IMR-90 (cell line): ENCODE measurements at regions not wholly inside any gene's neighbourhood (a gene's known extent, or its start where the extent isn't known, plus 50 kb on each side); places are given as distances from the start of the nearest gene placed in this dataset.
A peak's percentile ranks its signal among the peaks of the same experiment; 100 is the strongest.

Experiments used
- ATAC-seq: fragments of 200-7000 bp; cut with Tn5 transposase; 2 replicates; pipeline ENCODE4 v1.9.1; 2020; ENCODE audit warnings: low read depth, mild to moderate bottlenecking, moderate library complexity
- BruUV-seq: library from RNA; stranded (reverse); fragments of 400-500 nt; replicated peaks from 2 replicates; lab custom pipeline; 2021; lab: Mats Ljungman, UMichigan
- CTCF ChIA-PET: fragments of 300-600 bp; formaldehyde crosslinking; extraction: SDS; loops from one replicate; lab custom pipeline; 2021; ENCODE audit warnings: antibody characterized with exemption; lab: Yijun Ruan, JAX
- POLR2A ChIA-PET: fragments of 300-600 bp; sonication (Branson Sonifier 250); formaldehyde crosslinking; loops from one replicate; lab custom pipeline; 2022; ENCODE audit warnings: antibody characterized with exemption; ENCODE audit not compliant: unreplicated experiment; lab: Charles Lee
- DNase-seq: peaks from one replicate; pipeline ENCODE4 v3.0.0; 2013
- H2AFZ ChIP-seq: replicated peaks from 2 replicates; pipeline ENCODE3; 2013; ENCODE audit warnings: low read length, mild to moderate bottlenecking; ENCODE audit not compliant: poor library complexity
- H2AK5ac ChIP-seq: 2 replicates; pipeline ENCODE4 v1.6.1; 2013; ENCODE audit warnings: low read depth, low read length, inconsistent platforms
- H2AK9ac ChIP-seq: replicated peaks from 2 replicates; pipeline ENCODE3; 2013; ENCODE audit warnings: mild to moderate bottlenecking, low read depth, low read length, moderate library complexity; ENCODE audit not compliant: poor library complexity
- H2BK120ac ChIP-seq: 2 replicates; pipeline ENCODE4 v1.6.1; 2013; ENCODE audit warnings: low read depth, low read length, inconsistent platforms
- H2BK15ac ChIP-seq: 3 replicates; pipeline ENCODE4 v1.6.1; 2013; ENCODE audit warnings: low read depth, low read length, inconsistent platforms
- H2BK20ac ChIP-seq: 2 replicates; pipeline ENCODE4 v1.6.1; 2013; ENCODE audit warnings: low read depth, mild to moderate bottlenecking, inconsistent platforms, low read length, moderate library complexity
- H2BK5ac ChIP-seq: 2 replicates; pipeline ENCODE4 v1.6.1; 2013; ENCODE audit warnings: mild to moderate bottlenecking, low read depth, low read length, inconsistent platforms; ENCODE audit not compliant: poor library complexity, severe bottlenecking
- H3K14ac ChIP-seq: replicated peaks from 2 replicates; pipeline ENCODE4 v1.6.1; 2013; ENCODE audit warnings: low read depth, low read length, inconsistent platforms
- H3K18ac ChIP-seq: 2 replicates; pipeline ENCODE4 v1.6.1; 2013; ENCODE audit warnings: low read depth, low read length, control low read depth
- H3K23ac ChIP-seq: 2 replicates; pipeline ENCODE4 v1.6.1; 2013; ENCODE audit warnings: low read depth, low read length, inconsistent platforms
- H3K27ac ChIP-seq: 2 replicates; pipeline ENCODE4 v1.5.1; 2013; ENCODE audit warnings: mild to moderate bottlenecking, control low read depth, low read length; ENCODE audit not compliant: insufficient read depth
- H3K27me3 ChIP-seq: 2 replicates; pipeline ENCODE4 v1.6.1; 2013; ENCODE audit warnings: low read length; ENCODE audit not compliant: control insufficient read depth, insufficient read depth
- H3K36me3 ChIP-seq: 2 replicates; pipeline ENCODE4 v1.6.1; 2013; ENCODE audit warnings: low read length, mixed read lengths; ENCODE audit not compliant: control insufficient read depth, insufficient read depth
- H3K4ac ChIP-seq: 2 replicates; pipeline ENCODE4 v1.6.1; 2013; ENCODE audit warnings: low read depth, low read length, inconsistent platforms
- H3K4me1 ChIP-seq: 2 replicates; pipeline ENCODE4 v1.6.1; 2013; ENCODE audit warnings: low read length, mixed read lengths; ENCODE audit not compliant: control insufficient read depth, insufficient read depth
- H3K4me2 ChIP-seq: 2 replicates; pipeline ENCODE4 v1.6.1; 2013; ENCODE audit warnings: low read depth, mild to moderate bottlenecking, control low read depth, low read length, moderate library complexity
- H3K4me3 ChIP-seq: 2 replicates; pipeline ENCODE4 v1.5.1; 2013; ENCODE audit warnings: low read depth, mild to moderate bottlenecking, control low read depth, low read length, moderate library complexity; ENCODE audit not compliant: insufficient read depth
- H3K56ac ChIP-seq: 2 replicates; pipeline ENCODE4 v1.6.1; 2013; ENCODE audit warnings: low read length, inconsistent platforms; ENCODE audit not compliant: insufficient read depth; ENCODE audit errors: extremely low read depth
- H3K79me1 ChIP-seq, 2 experiments: 2 replicates each; pipeline ENCODE4 v1.6.1; 2013; ENCODE audit warnings: low read length in 2 of 2, inconsistent platforms in 1 of 2, low read depth in 1 of 2
- H3K9ac ChIP-seq: 2 replicates; pipeline ENCODE4 v1.6.1; 2013; ENCODE audit warnings: low read depth, low read length, control low read depth
- H3K9me1 ChIP-seq: 2 replicates; pipeline ENCODE4 v1.6.1; 2013; ENCODE audit warnings: low read length, inconsistent platforms; ENCODE audit not compliant: insufficient read depth
- H3K9me3 ChIP-seq: 2 replicates; pipeline ENCODE4 v1.6.1; 2013; ENCODE audit warnings: low read length; ENCODE audit not compliant: control insufficient read depth, insufficient read depth
- H4K20me1 ChIP-seq: 2 replicates; pipeline ENCODE4 v1.6.1; 2013; ENCODE audit warnings: low read length, inconsistent platforms; ENCODE audit not compliant: insufficient read depth
- H4K5ac ChIP-seq: 2 replicates; pipeline ENCODE4 v1.6.1; 2013; ENCODE audit warnings: mild to moderate bottlenecking, low read depth, low read length, control low read depth
- H4K8ac ChIP-seq, 2 experiments: 2 replicates each; pipeline ENCODE4 v1.6.1; 2013; ENCODE audit warnings: low read depth in 2 of 2, low read length in 2 of 2, control low read depth in 1 of 2, inconsistent platforms in 1 of 2
- H4K91ac ChIP-seq: 2 replicates; pipeline ENCODE4 v1.6.1; 2013; ENCODE audit warnings: low read depth, low read length, inconsistent platforms; ENCODE audit not compliant: insufficient read depth
- BHLHE40 ChIP-seq: fragments of 150-350 bp; IDR thresholded peaks from 2 replicates; pipeline ENCODE4 v1.6.1; 2016; ENCODE audit warnings: mild to moderate bottlenecking, low read depth, low read length
- CEBPB ChIP-seq: IDR thresholded peaks from 2 replicates; pipeline ENCODE4 v1.6.1; 2012; ENCODE audit warnings: low read depth, low read length, improper control_type of control experiment
- CHD1 ChIP-seq: IDR thresholded peaks from 2 replicates; pipeline ENCODE4 v1.6.1; 2012; ENCODE audit warnings: low read depth, low read length, improper control_type of control experiment
- ELK1 ChIP-seq: fragments of 150-350 bp; IDR thresholded peaks from 2 replicates; pipeline ENCODE4 v1.6.1; 2016; ENCODE audit warnings: low read depth, mild to moderate bottlenecking, low read length, moderate library complexity, borderline replicate concordance
- FOS ChIP-seq: fragments of 150-350 bp; IDR thresholded peaks from 2 replicates; pipeline ENCODE4 v1.6.1; 2016; ENCODE audit warnings: low read depth, low read length
- MAFK ChIP-seq: IDR thresholded peaks from 2 replicates; pipeline ENCODE4 v1.6.1; 2012; ENCODE audit warnings: low read depth, low read length, improper control_type of control experiment
- MAZ ChIP-seq: IDR thresholded peaks from 2 replicates; pipeline ENCODE4 v1.6.1; 2012; ENCODE audit warnings: low read depth, mild to moderate bottlenecking, low read length, improper control_type of control experiment, moderate library complexity, borderline replicate concordance
- MXI1 ChIP-seq: IDR thresholded peaks from 2 replicates; pipeline ENCODE4 v1.6.1; 2012; ENCODE audit warnings: low read depth, mild to moderate bottlenecking, low read length, moderate library complexity, borderline replicate concordance
- NFE2L2 ChIP-seq: fragments of 150-350 bp; IDR thresholded peaks from 2 replicates; pipeline ENCODE4 v1.6.1; 2016; ENCODE audit warnings: low read depth, mild to moderate bottlenecking, low read length
- POLR2A ChIP-seq: IDR thresholded peaks from 2 replicates; pipeline ENCODE4 v1.6.1; 2012; ENCODE audit warnings: mild to moderate bottlenecking, low read depth, low read length
- RAD21 ChIP-seq: IDR thresholded peaks from 2 replicates; pipeline ENCODE4 v1.6.1; 2012; ENCODE audit warnings: low read length, improper control_type of control experiment
- RCOR1 ChIP-seq: IDR thresholded peaks from 2 replicates; pipeline ENCODE4 v1.6.1; 2012; ENCODE audit warnings: mild to moderate bottlenecking, low read length, improper control_type of control experiment; ENCODE audit not compliant: insufficient replicate concordance
- RFX5 ChIP-seq: IDR thresholded peaks from 2 replicates; pipeline ENCODE4 v1.8.0; 2012; ENCODE audit warnings: low read depth, mild to moderate bottlenecking, low read length, moderate library complexity
- SMC3 ChIP-seq: fragments of 150-350 bp; IDR thresholded peaks from 2 replicates; pipeline ENCODE4 v1.6.1; 2016; ENCODE audit warnings: low read depth, mild to moderate bottlenecking, antibody characterized with exemption, low read length, moderate library complexity
- USF2 ChIP-seq: fragments of 150-350 bp; IDR thresholded peaks from 2 replicates; pipeline ENCODE4 v1.6.1; 2017; ENCODE audit warnings: mild to moderate bottlenecking, antibody characterized with exemption, low read length, low read depth
- WGBS, 2 experiments: methylation state at CpG; one replicate each; pipeline versions ENCODE4 v1.1.5 to v1.1.7; 2013; ENCODE audit warnings: missing lambda C conversion rate in 2 of 2; ENCODE audit not compliant: insufficient read length in 1 of 2; ENCODE audit errors: extremely low coverage in 2 of 2; 5-methylcytosine and 5-hydroxymethylcytosine counted together
- dilution Hi-C: fragments of 300-500 bp; cut with HindIII; formaldehyde crosslinking; loops from one replicate; pipeline ENCODE4 v1.14.3; 2018; ENCODE audit warnings: low sequenced_read_pairs; ENCODE audit not compliant: unreplicated experiment
- in situ Hi-C: fragments of 300-500 bp; cut with MboI; formaldehyde crosslinking; loops from 3 replicates; pipeline ENCODE4 v1.14.3; 2019; ENCODE audit warnings: low sequenced_read_pairs, inconsistent platforms, mixed read lengths
- intact Hi-C: fragments of 100-400 bp; cut with micrococcal nuclease; formaldehyde crosslinking; loops from 2 replicates; pipeline ENCODE4 v1.10.0; 2022
- TF ChIP-seq, protein P1 (sequence below): conservative IDR thresholded peaks from 2 replicates; pipeline ENCODE4 v1.5.1; 2012; ENCODE audit warnings: mild to moderate bottlenecking, low read depth, low read length, improper control_type of control experiment

GRCh38 chr2:237150186-237150585 lies 64.5 kb downstream of the COPS8 start:
- Histone ChIP-seq H3K18ac (no peak overlapping the region), H3K4me1 (peaks cover 7% of the 10 kb centered on the region), H3K36me3 (no peaks in the 10 kb centered on the region), H2BK120ac (no peak overlapping the region), H3K4ac (0 out of 2 replicates have a peak overlapping the region, but pooled peaks have one; percentile 15), H4K20me1 (no peaks in the 10 kb centered on the region), H2AK9ac (peak overlapping the region; percentile 18), H3K14ac (no peak overlapping the region), H3K27me3 (no peaks in the 10 kb centered on the region), H3K27ac (no peak overlapping the region), H3K9me3 (peaks cover 9% of the 10 kb centered on the region), H4K5ac (no peak overlapping the region), H4K8ac (no peak overlapping the region), H3K4me3 (no peak overlapping the region), H2BK15ac (0 out of 3 replicates have a peak overlapping the region, but pooled peaks have one; percentile 52), H3K9me1 (peaks cover 2% of the 10 kb centered on the region; the same call in 1 of the 2 replicates), H3K79me1 (peaks cover 0 to 11% of the 10 kb centered on the region in 2 experiments; a peak in 2 of 4 replicates), H3K56ac (no peak overlapping the region), H3K4me2 (no peak overlapping the region), H2AFZ (no peak overlapping the region), H2BK20ac (no peak overlapping the region), H4K91ac (0 out of 2 replicates have a peak overlapping the region, but pooled peaks have one; percentile 18), H3K9ac (no peak overlapping the region), H2BK5ac (no peak overlapping the region), H2AK5ac (no peak overlapping the region), H3K23ac (no peak overlapping the region)
- no peak for DNase-seq
- TF ChIP-seq USF2 = no peak
- TF ChIP-seq CEBPB = no peak
- no peak for TF ChIP-seq MXI1
- TF ChIP-seq ELK1 = no peak
- TF ChIP-seq FOS = no peak
- TF ChIP-seq, protein P1, sequence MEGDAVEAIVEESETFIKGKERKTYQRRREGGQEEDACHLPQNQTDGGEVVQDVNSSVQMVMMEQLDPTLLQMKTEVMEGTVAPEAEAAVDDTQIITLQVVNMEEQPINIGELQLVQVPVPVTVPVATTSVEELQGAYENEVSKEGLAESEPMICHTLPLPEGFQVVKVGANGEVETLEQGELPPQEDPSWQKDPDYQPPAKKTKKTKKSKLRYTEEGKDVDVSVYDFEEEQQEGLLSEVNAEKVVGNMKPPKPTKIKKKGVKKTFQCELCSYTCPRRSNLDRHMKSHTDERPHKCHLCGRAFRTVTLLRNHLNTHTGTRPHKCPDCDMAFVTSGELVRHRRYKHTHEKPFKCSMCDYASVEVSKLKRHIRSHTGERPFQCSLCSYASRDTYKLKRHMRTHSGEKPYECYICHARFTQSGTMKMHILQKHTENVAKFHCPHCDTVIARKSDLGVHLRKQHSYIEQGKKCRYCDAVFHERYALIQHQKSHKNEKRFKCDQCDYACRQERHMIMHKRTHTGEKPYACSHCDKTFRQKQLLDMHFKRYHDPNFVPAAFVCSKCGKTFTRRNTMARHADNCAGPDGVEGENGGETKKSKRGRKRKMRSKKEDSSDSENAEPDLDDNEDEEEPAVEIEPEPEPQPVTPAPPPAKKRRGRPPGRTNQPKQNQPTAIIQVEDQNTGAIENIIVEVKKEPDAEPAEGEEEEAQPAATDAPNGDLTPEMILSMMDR = no peak
- TF ChIP-seq RFX5 = no peak
- TF ChIP-seq RCOR1 = no peak
- no peak for TF ChIP-seq MAZ
- TF ChIP-seq MAFK = no peak
- no peak for TF ChIP-seq RAD21
- no peak for TF ChIP-seq NFE2L2
- TF ChIP-seq POLR2A = no peak
- no peak for TF ChIP-seq SMC3
- no peak for TF ChIP-seq CHD1
- no peak for TF ChIP-seq BHLHE40
- dilution Hi-C loops = no loop called here
- BruUV-seq = no TSS peak
- in situ Hi-C loops = loop anchor here (10.0 kb wide), 1 partner anchor 325 kb away; no protein-coding TSS in a partner anchor
- POLR2A ChIA-PET = no interaction called here
- no CpG with 5 or more reads among the region's 1 CpG for WGBS, 2 experiments
- intact Hi-C loops = no loop called here
- ATAC-seq = no peak
- CTCF ChIA-PET = no interaction called here
